ENCODE measurements at regions not wholly inside any gene's neighbourhood (a gene's known extent, or its start where the extent isn't known, plus 50 kb on each side); places are given as distances from the start of the nearest gene placed in this dataset.

DNA sequence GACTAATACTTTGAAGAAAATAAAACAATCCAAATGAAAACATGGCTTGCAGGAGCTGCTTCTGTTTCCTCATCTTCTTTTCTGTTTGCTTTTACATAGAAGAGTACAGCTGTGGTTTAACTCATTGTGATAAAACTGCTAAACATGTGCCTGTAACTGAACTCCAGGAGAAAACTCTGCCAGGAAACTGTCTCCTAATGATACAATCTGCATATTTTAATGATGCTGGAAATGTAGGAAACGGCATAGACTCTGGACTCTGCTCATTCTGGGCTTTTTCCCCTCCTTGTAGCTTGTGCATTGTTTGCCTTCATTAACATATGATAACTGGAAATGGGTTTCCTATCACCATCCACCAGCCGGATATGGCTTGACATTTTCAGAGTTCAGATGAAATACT lies 813.3 kb upstream of the WWC1 start:
- Mint-ChIP-seq H3K4me1 (no peaks in the 10 kb centered on the region), H3K4me3 (no peak overlapping the region), H3K27ac (no peak overlapping the region), H3K9me3 (peaks cover 0 to 3% (median 0%) of the 10 kb centered on the region in 7 donors), H3K27me3 (ENCODE audit: low read depth in 3 of 3) (no peaks in the 10 kb centered on the region), H3K36me3 (no peaks in the 10 kb centered on the region)
- intact Hi-C loops (cut with micrococcal nuclease), result no loop called here
- Histone ChIP-seq H4K20me1 (ENCODE audit: insufficient read depth, low read length) (no peaks in the 10 kb centered on the region), H3K9ac (ENCODE audit: insufficient read depth, low read length, poor library complexity, severe bottlenecking) (no peak overlapping the region), H2AFZ (ENCODE audit: insufficient read depth, low read depth, low read length, poor library complexity, severe bottlenecking) (no peak overlapping the region), H3K27ac (ENCODE audit: low read depth in 1 of 2, low read length in 2 of 2) (no peak overlapping the region), H3K4me1 (ENCODE audit: control insufficient read depth in 1 of 2, insufficient read depth in 2 of 2, low read length in 2 of 2) (no peaks in the 10 kb centered on the region), H3K36me3 (replicated peaks in 1 of 2; ENCODE audit: control insufficient read depth in 1 of 2, insufficient read depth in 2 of 2, low read length in 2 of 2) (no peaks in the 10 kb centered on the region), H3K27me3 (ENCODE audit: control insufficient read depth in 2 of 2, insufficient read depth in 2 of 2, low read length in 2 of 2) (no peaks in the 10 kb centered on the region), H3K9me3 (replicated peaks in 1 of 2; ENCODE audit: control insufficient read depth in 1 of 2, insufficient read depth in 1 of 2, low read length in 2 of 2) (peaks cover 0 to 2% of the 10 kb centered on the region in 2 donors), H3K4me2 (replicated peaks; ENCODE audit: extremely low read depth, low read length, poor library complexity, severe bottlenecking) (no peak overlapping the region), H3K4me3 (replicated peaks in 1 of 3; ENCODE audit: low read depth in 2 of 3, low read length in 3 of 3) (no peak overlapping the region), H3K79me2 (ENCODE audit: insufficient read depth, low read length) (no peaks in the 10 kb centered on the region)
- no peak for DNase-seq
- TF ChIP-seq, protein P1, sequence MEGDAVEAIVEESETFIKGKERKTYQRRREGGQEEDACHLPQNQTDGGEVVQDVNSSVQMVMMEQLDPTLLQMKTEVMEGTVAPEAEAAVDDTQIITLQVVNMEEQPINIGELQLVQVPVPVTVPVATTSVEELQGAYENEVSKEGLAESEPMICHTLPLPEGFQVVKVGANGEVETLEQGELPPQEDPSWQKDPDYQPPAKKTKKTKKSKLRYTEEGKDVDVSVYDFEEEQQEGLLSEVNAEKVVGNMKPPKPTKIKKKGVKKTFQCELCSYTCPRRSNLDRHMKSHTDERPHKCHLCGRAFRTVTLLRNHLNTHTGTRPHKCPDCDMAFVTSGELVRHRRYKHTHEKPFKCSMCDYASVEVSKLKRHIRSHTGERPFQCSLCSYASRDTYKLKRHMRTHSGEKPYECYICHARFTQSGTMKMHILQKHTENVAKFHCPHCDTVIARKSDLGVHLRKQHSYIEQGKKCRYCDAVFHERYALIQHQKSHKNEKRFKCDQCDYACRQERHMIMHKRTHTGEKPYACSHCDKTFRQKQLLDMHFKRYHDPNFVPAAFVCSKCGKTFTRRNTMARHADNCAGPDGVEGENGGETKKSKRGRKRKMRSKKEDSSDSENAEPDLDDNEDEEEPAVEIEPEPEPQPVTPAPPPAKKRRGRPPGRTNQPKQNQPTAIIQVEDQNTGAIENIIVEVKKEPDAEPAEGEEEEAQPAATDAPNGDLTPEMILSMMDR (IDR thresholded peaks at IDR 0.05), result no peak
- whole genome bisulfite sequencing (ENCODE audit: insufficient coverage), result no CpG with 5 or more reads among the region's 2 CpGs

DNA sequence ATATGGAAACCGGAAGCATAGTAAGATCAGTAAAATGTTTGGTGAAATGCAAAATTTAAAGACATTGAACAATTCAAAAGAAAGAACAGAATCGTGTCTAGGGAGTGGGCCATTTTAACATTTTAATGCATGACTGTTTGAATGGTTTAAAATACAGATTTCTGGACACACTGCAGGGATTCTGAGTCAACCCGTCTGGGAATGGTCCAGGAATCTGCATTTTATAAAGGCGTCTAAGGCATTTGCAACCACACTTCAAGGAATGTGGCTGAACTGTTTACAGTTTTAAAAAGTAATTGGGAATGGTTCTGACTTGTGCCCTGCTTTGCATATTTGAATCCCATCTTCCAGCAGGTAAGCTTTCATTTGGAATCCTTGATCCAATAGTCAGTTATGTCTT lies 811.7 kb upstream of the WWC1 start:
- DNase-seq, result no peak
- H3K4me3 ChIP-seq (replicated peaks in 1 of 3; ENCODE audit: low read depth in 2 of 3, low read length in 3 of 3), result no peak overlapping the region

More for the DNA sequence above, 811.7 kb upstream of the WWC1 start:
- H3K27me3 Mint-ChIP-seq (ENCODE audit: low read depth in 3 of 3), result no peaks in the 10 kb centered on the region
- H3K9ac ChIP-seq (ENCODE audit: insufficient read depth, low read length, poor library complexity, severe bottlenecking), result no peak overlapping the region
- H3K27ac Mint-ChIP-seq, result no peak overlapping the region
- H3K4me3 Mint-ChIP-seq, result no peak overlapping the region
- H3K9me3 Mint-ChIP-seq, result peaks cover 0 to 3% (median 0%) of the 10 kb centered on the region in 7 donors
- 90% methylated on average over 2 of the region's 4 CpGs for WGBS (ENCODE audit: insufficient coverage)
- intact Hi-C loops (cut with micrococcal nuclease), result no loop called here
- H3K36me3 ChIP-seq (replicated peaks in 1 of 2; ENCODE audit: control insufficient read depth in 1 of 2, insufficient read depth in 2 of 2, low read length in 2 of 2), result no peaks in the 10 kb centered on the region
- no peak overlapping the region for H3K4me2 ChIP-seq (replicated peaks; ENCODE audit: extremely low read depth, low read length, poor library complexity, severe bottlenecking)
- H3K79me2 ChIP-seq (ENCODE audit: insufficient read depth, low read length), result no peaks in the 10 kb centered on the region
- no peaks in the 10 kb centered on the region for H4K20me1 ChIP-seq (ENCODE audit: insufficient read depth, low read length)
- TF ChIP-seq, protein P1 (IDR thresholded peaks at IDR 0.05), result no peak
- H3K27me3 ChIP-seq (ENCODE audit: control insufficient read depth in 2 of 2, insufficient read depth in 2 of 2, low read length in 2 of 2), result no peaks in the 10 kb centered on the region
- no peaks in the 10 kb centered on the region for H3K36me3 Mint-ChIP-seq
- no peak overlapping the region for H2AFZ ChIP-seq (ENCODE audit: insufficient read depth, low read depth, low read length, poor library complexity, severe bottlenecking)
- H3K4me1 ChIP-seq (ENCODE audit: control insufficient read depth in 1 of 2, insufficient read depth in 2 of 2, low read length in 2 of 2), result no peaks in the 10 kb centered on the region
- no peak overlapping the region for H3K27ac ChIP-seq (ENCODE audit: low read depth in 1 of 2, low read length in 2 of 2)
- no peaks in the 10 kb centered on the region for H3K4me1 Mint-ChIP-seq
- no peaks in the 10 kb centered on the region for H3K9me3 ChIP-seq (replicated peaks in 1 of 2; ENCODE audit: control insufficient read depth in 1 of 2, insufficient read depth in 1 of 2, low read length in 2 of 2)

Measured in CD14-positive monocyte (primary cell).